Trophoblast cell (in vitro differentiated cells and primary cell): ENCODE measurements at regions not wholly inside any gene's neighbourhood (a gene's known extent, or its start where the extent isn't known, plus 50 kb on each side); places are given as distances from the start of the nearest gene placed in this dataset.

Experiments
- DNase-seq, 2 donors: peaks; one replicate each; pipeline ENCODE4 v3.0.0-alpha.2; 2016
- H2AFZ ChIP-seq: 2 replicates; pipeline ENCODE4 v1.6.1; 2013; ENCODE audit warnings: low read length, moderate library complexity, mild to moderate bottlenecking; ENCODE audit not compliant: insufficient read depth, poor library complexity
- H2AK5ac ChIP-seq: 2 replicates; pipeline ENCODE4 v1.6.1; 2013; ENCODE audit warnings: mild to moderate bottlenecking, low read length
- H2BK120ac ChIP-seq: 2 replicates; pipeline ENCODE4 v1.6.1; 2013; ENCODE audit warnings: low read length, mild to moderate bottlenecking, moderate library complexity; ENCODE audit not compliant: insufficient read depth, poor library complexity
- H2BK12ac ChIP-seq: 2 replicates; pipeline ENCODE4 v1.6.1; 2013; ENCODE audit warnings: mild to moderate bottlenecking, low read length, moderate library complexity
- H2BK5ac ChIP-seq: 2 replicates; pipeline ENCODE4 v1.6.1; 2013; ENCODE audit warnings: low read length, low read depth, moderate library complexity, mild to moderate bottlenecking; ENCODE audit not compliant: poor library complexity
- H3K14ac ChIP-seq: 2 replicates; pipeline ENCODE4 v1.6.1; 2013; ENCODE audit warnings: mild to moderate bottlenecking, low read length
- H3K18ac ChIP-seq: 2 replicates; pipeline ENCODE4 v1.6.1; 2013; ENCODE audit warnings: mild to moderate bottlenecking, low read length
- H3K23ac ChIP-seq: 2 replicates; pipeline ENCODE4 v1.6.1; 2013; ENCODE audit warnings: low read length
- H3K27ac ChIP-seq: 2 replicates; pipeline ENCODE4 v1.5.1; 2013; ENCODE audit warnings: low read depth, mild to moderate bottlenecking, inconsistent platforms, low read length, moderate library complexity
- H3K27me3 ChIP-seq: 2 replicates; pipeline ENCODE4 v1.6.1; 2013; ENCODE audit warnings: inconsistent platforms, mild to moderate bottlenecking, low read length, moderate library complexity; ENCODE audit not compliant: insufficient read depth
- H3K36me3 ChIP-seq, 2 experiments: 1 replicate in 1 of 2; 2 replicates in 1 of 2; pipeline ENCODE4 v1.6.1; 2013; ENCODE audit warnings: low read length in 2 of 2, mild to moderate bottlenecking in 2 of 2, moderate library complexity in 1 of 2; ENCODE audit not compliant: insufficient read depth in 2 of 2, control insufficient read depth in 1 of 2
- H3K4ac ChIP-seq: 2 replicates; pipeline ENCODE4 v1.6.1; 2013; ENCODE audit warnings: low read depth, mild to moderate bottlenecking, low read length, moderate library complexity
- H3K4me1 ChIP-seq, 2 experiments: 1 replicate in 1 of 2; 2 replicates in 1 of 2; pipeline ENCODE4 v1.6.1; 2013; ENCODE audit warnings: low read length in 2 of 2, mild to moderate bottlenecking in 2 of 2, moderate library complexity in 1 of 2; ENCODE audit not compliant: insufficient read depth in 2 of 2, control insufficient read depth in 1 of 2
- H3K4me2 ChIP-seq: 2 replicates; pipeline ENCODE4 v1.6.1; 2013; ENCODE audit warnings: inconsistent platforms, mild to moderate bottlenecking, low read length, moderate library complexity
- H3K4me3 ChIP-seq: 2 replicates; pipeline ENCODE4 v1.5.1; 2013; ENCODE audit warnings: mild to moderate bottlenecking, low read depth, low read length, inconsistent platforms
- H3K79me1 ChIP-seq: one replicate; pipeline ENCODE4 v1.6.1; 2013; ENCODE audit warnings: low read length
- H3K79me2 ChIP-seq: 2 replicates; pipeline ENCODE4 v1.6.1; 2013; ENCODE audit warnings: low read length, mild to moderate bottlenecking; ENCODE audit not compliant: control insufficient read depth, insufficient read depth, poor library complexity
- H3K9ac ChIP-seq: 2 replicates; pipeline ENCODE4 v1.6.1; 2013; ENCODE audit warnings: mild to moderate bottlenecking, low read length
- H3K9me3 ChIP-seq: 2 replicates; pipeline ENCODE4 v1.6.1; 2013; ENCODE audit warnings: low read depth, mild to moderate bottlenecking, control low read depth, inconsistent platforms, low read length; ENCODE audit not compliant: insufficient read depth
- H4K12ac ChIP-seq: 2 replicates; pipeline ENCODE4 v1.6.1; 2013; ENCODE audit warnings: low read depth, mild to moderate bottlenecking, low read length, moderate library complexity
- H4K8ac ChIP-seq: 2 replicates; pipeline ENCODE4 v1.6.1; 2013; ENCODE audit warnings: low read depth, mild to moderate bottlenecking, low read length, moderate library complexity
- H4K91ac ChIP-seq: one replicate; pipeline ENCODE4 v1.6.1; 2013; ENCODE audit warnings: low read depth, mild to moderate bottlenecking, low read length, moderate library complexity
- WGBS: extraction: QIAGEN DNeasy Blood & Tissue Kit; methylation state at CpG from one replicate; pipeline ENCODE4 v1.1.7; 2013; ENCODE audit warnings: missing lambda C conversion rate; ENCODE audit not compliant: insufficient read length, insufficient coverage; ENCODE audit errors: extremely low coverage; 5-methylcytosine and 5-hydroxymethylcytosine counted together

GRCh38 chr22:19640306-19640705 is 74.0 kb upstream of the SEPTIN5 start:
- H2AK5ac ChIP-seq: no peak overlapping the region
- H3K9ac ChIP-seq: no peak overlapping the region
- H3K9me3 ChIP-seq: peaks cover 5% of the 10 kb centered on the region
- H2AFZ ChIP-seq: no peak overlapping the region
- H4K8ac ChIP-seq: no peak overlapping the region
- no peak overlapping the region for H3K4me2 ChIP-seq
- no peak overlapping the region for H3K27ac ChIP-seq
- no peak overlapping the region for H2BK5ac ChIP-seq
- H3K4me3 ChIP-seq: no peak overlapping the region
- H2BK120ac ChIP-seq: no peak overlapping the region
- no peak overlapping the region for H3K18ac ChIP-seq
- no CpG with 5 or more reads among the region's 4 CpGs for WGBS
- H3K79me2 ChIP-seq: no peaks in the 10 kb centered on the region
- H4K12ac ChIP-seq: no peak overlapping the region
- H2BK12ac ChIP-seq: no peak overlapping the region
- H3K4ac ChIP-seq: no peak overlapping the region
- no peaks in the 10 kb centered on the region for H3K4me1 ChIP-seq
- no peak overlapping the region for H3K14ac ChIP-seq
- H3K79me1 ChIP-seq: no peaks in the 10 kb centered on the region
- no peak overlapping the region for H3K23ac ChIP-seq
- no peak for DNase-seq
- no peak overlapping the region for H4K91ac ChIP-seq
- H3K27me3 ChIP-seq: no peaks in the 10 kb centered on the region
- H3K36me3 ChIP-seq: no peaks in the 10 kb centered on the region

GRCh38 chr22:19641254-19641982 is 72.9 kb upstream of the SEPTIN5 start:
- Histone ChIP-seq H4K12ac (no peak overlapping the region), H3K27me3 (no peaks in the 10 kb centered on the region), H3K79me1 (no peaks in the 10 kb centered on the region), H2AFZ (no peak overlapping the region), H3K4ac (no peak overlapping the region), H3K4me2 (peak overlapping the region; percentile 56), H3K4me1 (no peaks in the 10 kb centered on the region), H3K27ac (no peak overlapping the region), H4K8ac (no peak overlapping the region), H3K9me3 (peaks cover 7% of the 10 kb centered on the region), H3K9ac (no peak overlapping the region), H2BK5ac (no peak overlapping the region), H3K36me3 (no peaks in the 10 kb centered on the region), H3K79me2 (no peaks in the 10 kb centered on the region), H3K4me3 (no peak overlapping the region), H2AK5ac (no peak overlapping the region), H2BK12ac (no peak overlapping the region), H2BK120ac (no peak overlapping the region), H3K14ac (no peak overlapping the region), H4K91ac (no peak overlapping the region), H3K18ac (no peak overlapping the region), H3K23ac (no peak overlapping the region)
- peak in 1 of 2 donors; percentile 14 for DNase-seq
- WGBS: 78% methylated on average over 1 of the region's 25 CpGs

GRCh38 chr22:19641983-19642451 is 72.3 kb upstream of the SEPTIN5 start:
- H3K18ac ChIP-seq: no peak overlapping the region
- no peak overlapping the region for H3K4me3 ChIP-seq
- no peak overlapping the region for H4K8ac ChIP-seq
- H3K14ac ChIP-seq: no peak overlapping the region
- H3K4me2 ChIP-seq: no peak overlapping the region
- H3K4me1 ChIP-seq: no peaks in the 10 kb centered on the region
- H3K36me3 ChIP-seq: no peaks in the 10 kb centered on the region
- no peaks in the 10 kb centered on the region for H3K79me1 ChIP-seq
- H3K4ac ChIP-seq: no peak overlapping the region
- WGBS: no CpG with 5 or more reads among the region's 18 CpGs
- H4K91ac ChIP-seq: no peak overlapping the region
- peaks cover 7% of the 10 kb centered on the region for H3K9me3 ChIP-seq
- H2AFZ ChIP-seq: no peak overlapping the region
- no peaks in the 10 kb centered on the region for H3K27me3 ChIP-seq
- no peak overlapping the region for H3K23ac ChIP-seq
- DNase-seq: no peak
- no peaks in the 10 kb centered on the region for H3K79me2 ChIP-seq
- no peak overlapping the region for H3K9ac ChIP-seq
- no peak overlapping the region for H2AK5ac ChIP-seq
- no peak overlapping the region for H2BK5ac ChIP-seq
- H3K27ac ChIP-seq: no peak overlapping the region
- no peak overlapping the region for H2BK120ac ChIP-seq
- H4K12ac ChIP-seq: no peak overlapping the region
- no peak overlapping the region for H2BK12ac ChIP-seq

- Histone ChIP-seq H2BK12ac (no peak overlapping the region), H2AFZ (no peak overlapping the region), H2BK120ac (no peak overlapping the region), H3K27me3 (no peaks in the 10 kb centered on the region), H3K23ac (no peak overlapping the region), H3K9ac (no peak overlapping the region), H3K18ac (no peak overlapping the region), H3K79me1 (no peaks in the 10 kb centered on the region), H3K14ac (no peak overlapping the region), H3K4me2 (no peak overlapping the region), H3K79me2 (no peaks in the 10 kb centered on the region), H3K36me3 (no peaks in the 10 kb centered on the region), H4K12ac (no peak overlapping the region), H3K4ac (no peak overlapping the region), H3K4me3 (no peak overlapping the region), H3K4me1 (no peaks in the 10 kb centered on the region), H4K91ac (no peak overlapping the region), H3K27ac (no peak overlapping the region), H2BK5ac (no peak overlapping the region), H4K8ac (no peak overlapping the region), H3K9me3 (peaks cover 9% of the 10 kb centered on the region), H2AK5ac (no peak overlapping the region)
- DNase-seq: no peak
- no CpG with 5 or more reads among the region's 13 CpGs for WGBS
Observed at GRCh38 chr22:19643448-19644313, 70.6 kb upstream of the SEPTIN5 start.
